ENCODE measurements at regions not wholly inside any gene's neighbourhood (a gene's known extent, or its start where the extent isn't known, plus 50 kb on each side); places are given as distances from the start of the nearest gene placed in this dataset.

- H3K27ac Mint-ChIP-seq (ENCODE audit: unreplicated experiment) = no peak overlapping the region
- H3K36me3 Mint-ChIP-seq (ENCODE audit: low read depth, unreplicated experiment) = no peaks in the 10 kb centered on the region
- H3K27me3 Mint-ChIP-seq (ENCODE audit: unreplicated experiment) = no peaks in the 10 kb centered on the region
- TF ChIP-seq CTCF (IDR thresholded peaks at IDR 0.05; ENCODE audit: unreplicated experiment) = no peak
- DNase-seq (ENCODE audit: low spot score) = no peak
- no peaks in the 10 kb centered on the region for H3K9me3 Mint-ChIP-seq (ENCODE audit: unreplicated experiment)
- no peak overlapping the region for H3K4me3 Mint-ChIP-seq (ENCODE audit: unreplicated experiment)
- H3K4me1 Mint-ChIP-seq (ENCODE audit: unreplicated experiment) = peaks cover 5% of the 10 kb centered on the region
Observed at GRCh38 chr7:148939128-148939755, 55.2 kb upstream of the EZH2 start.

- H3K4me3 Mint-ChIP-seq (ENCODE audit: unreplicated experiment) = no peak overlapping the region
- DNase-seq (ENCODE audit: low spot score) = no peak
- H3K4me1 Mint-ChIP-seq (ENCODE audit: unreplicated experiment) = peaks cover 2% of the 10 kb centered on the region
- H3K27ac Mint-ChIP-seq (ENCODE audit: unreplicated experiment) = no peak overlapping the region
- H3K9me3 Mint-ChIP-seq (ENCODE audit: unreplicated experiment) = no peaks in the 10 kb centered on the region
- no peak for TF ChIP-seq CTCF (IDR thresholded peaks at IDR 0.05; ENCODE audit: unreplicated experiment)
- no peaks in the 10 kb centered on the region for H3K36me3 Mint-ChIP-seq (ENCODE audit: low read depth, unreplicated experiment)
- H3K27me3 Mint-ChIP-seq (ENCODE audit: unreplicated experiment) = no peaks in the 10 kb centered on the region
Observed at GRCh38 chr7:148935451-148935850, 51.4 kb upstream of the EZH2 start.
